Activated CD8-positive, alpha-beta memory T cell treated with anti-CD3 and anti-CD28 coated beads, Interleukin-2, amount 10 ng/mL, durations not matched to agents 7 days and 5 days (primary cell): ENCODE measurements at regions not wholly inside any gene's neighbourhood (a gene's known extent, or its start where the extent isn't known, plus 50 kb on each side); places are given as distances from the start of the nearest gene placed in this dataset.

Experiments
- ATAC-seq: fragments of 150-1000 bp; cut with Tn5 transposase; one replicate; pipeline ENCODE4 v1.10.0; 2021; ENCODE audit warnings: moderate library complexity
- CTCF ChIA-PET: fragments of 350-600 bp; sonication (Branson Sonifier 250); formaldehyde crosslinking; loops from one replicate; lab custom pipeline; 2021; ENCODE audit warnings: antibody characterized with exemption; lab: Charles Lee
- DNase-seq: peaks from one replicate; pipeline ENCODE4 v3.0.0-alpha.2; 2020
- H3K27ac Mint-ChIP-seq: one replicate; pipeline ENCODE4 v1.8.0; 2021; ENCODE audit warnings: mild to moderate bottlenecking, mixed read lengths
- H3K27me3 Mint-ChIP-seq: one replicate; pipeline ENCODE4 v1.8.0; 2021; ENCODE audit warnings: mixed read lengths
- H3K36me3 Mint-ChIP-seq: one replicate; pipeline ENCODE4 v1.8.0; 2021; ENCODE audit warnings: mild to moderate bottlenecking, mixed read lengths
- H3K4me1 Mint-ChIP-seq: one replicate; pipeline ENCODE4 v1.8.0; 2021; ENCODE audit warnings: mixed read lengths
- H3K4me3 Mint-ChIP-seq: one replicate; pipeline ENCODE4 v1.8.0; 2021; ENCODE audit warnings: mild to moderate bottlenecking, moderate library complexity, mixed read lengths
- H3K9me3 Mint-ChIP-seq: one replicate; pipeline ENCODE4 v1.8.0; 2022; ENCODE audit warnings: low read depth, mixed read lengths

DNA sequence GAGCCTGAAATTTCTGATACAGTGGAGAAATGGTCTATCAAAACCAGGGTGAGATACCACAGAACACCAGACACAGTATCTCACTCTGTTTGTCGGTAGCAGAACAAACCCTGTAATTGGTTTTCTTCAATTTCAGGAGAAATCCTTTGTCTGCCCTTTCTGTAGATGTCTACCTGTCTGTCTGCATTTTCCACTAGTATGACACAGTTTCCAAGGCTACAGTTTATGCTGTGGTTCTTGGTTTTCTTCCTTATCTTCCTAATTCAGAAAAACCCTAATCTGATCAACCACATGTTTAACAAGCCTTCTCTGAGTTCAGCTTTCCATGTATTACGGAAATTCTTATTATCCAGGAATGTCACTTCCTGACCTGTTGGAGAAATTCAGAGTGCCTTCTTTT is 70.8 kb downstream of the SCN11A start:
- Mint-ChIP-seq H3K27me3 (peaks cover 14% of the 10 kb centered on the region), H3K9me3 (no peaks in the 10 kb centered on the region), H3K4me1 (no peaks in the 10 kb centered on the region), H3K36me3 (no peaks in the 10 kb centered on the region), H3K4me3 (no peak overlapping the region), H3K27ac (no peak overlapping the region)
- no peak for ATAC-seq
- no peak for DNase-seq
- CTCF ChIA-PET, result interaction anchor here (1.7 kb wide), 1 partner anchor 19 kb away, joined by 3 read pairs; no protein-coding TSS in a partner anchor

DNA sequence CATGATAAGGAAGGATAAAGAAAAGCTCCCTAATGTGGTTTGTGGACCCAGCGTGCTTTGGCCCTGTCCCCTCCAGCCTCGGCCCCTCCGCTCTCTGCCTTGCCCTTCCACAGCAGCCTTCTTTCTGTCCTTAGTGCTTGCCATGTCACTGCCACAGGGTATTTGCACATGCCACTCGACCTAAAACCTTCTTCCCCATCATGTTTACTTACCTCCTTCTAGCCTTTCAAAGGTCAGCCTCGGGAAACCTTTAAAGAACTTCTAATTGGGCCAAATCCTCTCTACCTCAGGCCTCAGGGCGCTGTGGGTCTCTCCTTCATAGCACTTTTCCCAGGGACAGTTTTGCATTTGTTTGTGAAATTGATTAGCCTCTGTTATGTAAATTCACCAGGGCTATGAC is 73.0 kb downstream of the SCN11A start:
- no peak overlapping the region for H3K4me3 Mint-ChIP-seq
- no peak for DNase-seq

DNA sequence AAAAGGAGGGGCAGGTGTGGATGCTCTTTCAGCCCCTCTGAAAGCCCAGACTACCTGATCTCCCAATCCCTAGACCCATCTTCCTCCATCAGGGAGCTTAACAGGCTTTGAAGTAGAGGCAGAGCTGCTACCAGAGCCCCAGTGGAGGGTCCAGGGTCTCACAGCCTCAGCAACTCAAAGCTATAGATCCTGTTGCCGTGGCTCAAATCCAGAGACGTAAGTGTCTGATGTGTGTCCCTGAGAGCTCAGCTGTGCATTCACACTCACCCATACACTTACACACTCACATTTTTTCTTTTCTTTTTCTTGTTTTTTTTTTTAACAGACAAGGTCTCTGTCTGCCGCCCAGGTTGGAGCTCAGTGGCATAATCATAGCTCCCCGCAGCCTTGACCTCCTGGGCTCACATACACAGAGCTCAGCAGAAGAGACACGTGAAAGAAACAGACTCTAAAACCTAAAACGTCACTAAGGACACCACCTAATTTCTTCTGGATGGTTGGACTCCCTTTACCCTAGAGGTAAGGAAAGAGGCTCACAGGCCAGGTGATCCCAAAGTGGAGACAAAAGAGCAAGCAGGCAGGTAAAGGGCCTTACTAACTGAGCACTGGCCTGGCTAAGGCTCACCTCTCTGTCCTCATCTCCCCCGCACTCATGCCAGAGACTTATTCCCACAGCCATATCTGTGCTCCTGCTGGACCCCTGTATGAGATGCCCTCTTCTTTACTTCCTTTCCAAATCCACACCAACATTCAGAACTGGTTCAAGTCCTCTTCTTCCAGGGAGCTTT is 80.7 kb downstream of the SCN11A start:
- H3K27ac Mint-ChIP-seq, result peak overlapping the region; percentile 38
- H3K4me1 Mint-ChIP-seq, result no peaks in the 10 kb centered on the region
- ATAC-seq (no peak), DNase-seq (no peak)
- no peaks in the 10 kb centered on the region for H3K36me3 Mint-ChIP-seq
- CTCF ChIA-PET, result interaction anchor here (1.2 kb wide), 1 partner anchor 10 kb away, joined by 3 read pairs; no protein-coding TSS in a partner anchor
- H3K4me3 Mint-ChIP-seq, result no peak overlapping the region
- peaks cover 15% of the 10 kb centered on the region for H3K27me3 Mint-ChIP-seq
- no peaks in the 10 kb centered on the region for H3K9me3 Mint-ChIP-seq

More for the DNA sequence above, 73.0 kb downstream of the SCN11A start:
- H3K27ac Mint-ChIP-seq, result no peak overlapping the region
- CTCF ChIA-PET, result no interaction called here
- no peak for ATAC-seq
- no peaks in the 10 kb centered on the region for H3K4me1 Mint-ChIP-seq
- no peaks in the 10 kb centered on the region for H3K36me3 Mint-ChIP-seq
- H3K9me3 Mint-ChIP-seq, result no peaks in the 10 kb centered on the region
- H3K27me3 Mint-ChIP-seq, result peaks cover 17% of the 10 kb centered on the region

DNA sequence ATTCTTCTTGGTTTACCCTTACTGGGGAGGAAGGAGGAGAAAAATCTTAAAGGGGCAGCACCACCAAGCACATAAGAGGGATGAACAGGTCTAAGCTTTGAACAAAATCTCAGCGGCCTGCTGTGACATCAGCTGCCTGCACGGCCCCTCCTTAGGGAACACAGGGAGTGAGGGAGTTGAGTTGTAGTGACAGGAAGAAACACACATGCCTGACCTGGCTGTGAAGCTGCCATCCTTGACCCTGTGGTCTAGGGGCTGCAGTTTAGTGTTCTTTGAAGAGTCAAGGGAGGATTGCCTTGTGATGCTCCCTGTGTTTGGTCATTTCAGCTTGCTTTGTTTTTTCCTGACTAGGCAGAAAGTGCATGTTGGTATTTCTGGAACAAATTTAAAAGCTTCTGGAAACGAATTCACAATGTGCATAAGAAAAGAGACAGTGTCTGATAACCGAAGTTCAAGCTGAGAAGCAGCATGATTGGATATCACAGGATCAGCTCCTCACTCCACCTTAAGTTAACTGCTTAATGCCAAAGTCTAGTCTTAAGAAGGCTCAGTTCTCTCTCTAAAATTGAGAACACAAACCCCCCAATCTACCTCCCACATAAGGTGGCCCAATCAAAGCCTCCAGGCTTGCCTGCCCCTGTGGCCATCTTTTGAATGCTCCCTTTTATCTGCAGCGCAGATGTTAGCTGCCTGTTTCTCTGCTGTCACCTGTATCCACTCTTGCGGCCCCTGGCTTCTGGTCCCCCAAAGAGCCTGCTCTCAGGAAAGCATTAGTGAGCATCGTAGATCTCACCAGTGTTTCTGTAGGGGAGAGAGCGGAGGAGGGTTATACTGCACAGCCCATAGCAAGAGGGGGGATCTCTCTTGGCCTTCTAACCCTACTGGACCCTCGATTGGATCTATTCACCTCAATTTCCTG is 82.2 kb downstream of the SCN11A start:
- no peaks in the 10 kb centered on the region for H3K36me3 Mint-ChIP-seq
- CTCF ChIA-PET, result no interaction called here

DNA sequence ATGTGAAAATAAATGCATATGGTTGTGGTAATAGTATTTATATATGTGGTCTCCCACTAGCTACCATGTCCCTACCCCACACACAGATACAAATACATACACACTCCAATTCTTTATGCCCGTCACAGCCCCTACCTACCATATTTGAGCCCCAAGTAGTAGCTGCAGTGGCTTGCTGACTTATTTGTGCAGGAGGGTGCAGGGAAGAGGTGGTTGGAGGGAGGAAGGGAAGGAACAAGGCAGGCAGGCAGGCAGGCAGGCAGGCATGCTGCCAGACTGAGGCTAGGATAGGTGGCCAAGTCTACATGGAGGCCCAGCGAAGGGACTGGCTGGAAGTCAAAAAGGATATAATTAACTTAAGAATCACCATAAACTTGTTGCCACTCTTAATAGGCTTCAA is 82.9 kb downstream of the SCN11A start:
- Mint-ChIP-seq H3K27ac (no peak overlapping the region), H3K4me1 (no peaks in the 10 kb centered on the region), H3K9me3 (no peaks in the 10 kb centered on the region), H3K27me3 (peaks cover 12% of the 10 kb centered on the region), H3K36me3 (no peaks in the 10 kb centered on the region), H3K4me3 (no peak overlapping the region)
- CTCF ChIA-PET, result no interaction called here
- ATAC-seq (no peak), DNase-seq (no peak)

More for the DNA sequence above, 82.2 kb downstream of the SCN11A start:
- H3K27ac Mint-ChIP-seq, result no peak overlapping the region
- H3K4me1 Mint-ChIP-seq, result no peaks in the 10 kb centered on the region
- H3K9me3 Mint-ChIP-seq, result no peaks in the 10 kb centered on the region
- H3K27me3 Mint-ChIP-seq, result peaks cover 12% of the 10 kb centered on the region
- no peak overlapping the region for H3K4me3 Mint-ChIP-seq
- ATAC-seq (no peak), DNase-seq (no peak)

DNA sequence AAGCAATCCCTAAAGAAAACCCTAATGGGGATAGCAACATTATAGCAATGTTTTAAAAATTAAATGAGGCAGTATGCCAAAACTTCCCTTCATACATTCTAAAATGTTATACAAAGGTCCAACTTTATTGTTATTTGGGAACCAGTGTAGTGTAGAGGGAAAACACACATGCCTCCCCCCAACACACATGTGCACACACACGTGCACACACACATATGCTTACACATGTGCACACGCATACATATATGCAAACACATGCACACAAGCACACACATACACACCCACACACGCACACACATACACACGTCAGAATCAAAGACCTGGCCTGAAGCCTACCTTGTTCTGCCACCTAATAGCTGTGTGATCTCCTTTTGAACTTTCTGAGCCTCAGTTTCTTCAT is 83.3 kb downstream of the SCN11A start:
- Mint-ChIP-seq H3K27me3 (peaks cover 12% of the 10 kb centered on the region), H3K4me1 (no peaks in the 10 kb centered on the region), H3K36me3 (no peaks in the 10 kb centered on the region), H3K27ac (no peak overlapping the region), H3K4me3 (no peak overlapping the region), H3K9me3 (no peaks in the 10 kb centered on the region)
- no peak for ATAC-seq
- no peak for DNase-seq
- CTCF ChIA-PET, result no interaction called here

DNA sequence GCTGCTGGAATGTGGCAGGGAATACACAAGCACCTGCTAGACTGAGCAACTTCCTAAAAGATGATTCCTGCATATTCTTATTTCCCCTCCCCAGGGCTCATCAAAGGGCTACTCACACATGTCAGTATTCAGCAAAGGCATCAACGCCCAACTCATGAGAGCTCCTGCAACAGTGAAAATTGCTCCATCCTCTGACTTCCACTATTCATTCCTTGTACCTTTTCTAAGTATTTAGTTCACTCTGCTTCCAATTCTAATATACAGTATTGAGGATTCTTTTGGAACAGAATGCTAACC is 84.1 kb downstream of the SCN11A start:
- no peaks in the 10 kb centered on the region for H3K36me3 Mint-ChIP-seq
- no peak for ATAC-seq
- CTCF ChIA-PET, result no interaction called here

DNA sequence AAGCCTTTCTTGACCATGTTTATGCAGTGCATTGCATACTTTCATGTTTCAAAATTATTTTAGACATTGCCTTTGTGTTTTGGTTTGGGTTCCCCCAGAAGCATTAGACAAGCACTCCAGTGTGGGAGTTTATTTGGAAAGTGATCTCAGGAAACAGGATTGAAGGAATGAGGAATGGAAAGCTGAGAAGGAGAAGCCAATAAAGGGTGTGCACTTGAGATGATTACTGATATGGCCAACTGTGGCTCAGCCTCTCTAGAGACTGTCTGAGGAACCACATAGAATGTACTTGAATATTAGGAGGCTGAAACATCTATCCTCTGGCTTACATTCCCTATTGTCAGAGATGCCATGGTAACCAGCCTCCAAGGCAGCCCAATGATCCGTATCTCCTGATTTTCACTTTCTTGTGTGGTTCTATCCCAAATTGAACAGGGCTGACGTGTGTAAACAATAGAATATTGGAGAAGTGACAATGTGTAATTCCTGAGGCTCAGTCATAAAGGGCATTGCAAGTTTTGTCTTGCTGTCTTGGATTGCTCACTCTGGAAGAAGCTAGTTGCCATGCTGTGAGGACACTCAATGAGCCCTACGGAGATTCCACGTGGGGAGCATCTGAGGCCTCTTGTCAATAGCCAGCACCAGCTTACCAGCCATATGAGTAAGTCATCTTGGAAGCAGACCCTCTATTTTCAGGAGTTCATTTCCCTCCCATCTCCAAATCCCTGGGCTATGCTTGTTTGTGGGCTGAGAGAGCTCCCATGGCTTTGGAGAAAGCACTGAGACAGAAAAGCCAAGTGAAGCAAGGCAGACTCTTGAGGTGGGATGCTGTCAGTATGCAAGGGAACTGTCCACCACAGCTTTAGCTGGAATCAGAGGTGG is 84.7 kb downstream of the SCN11A start:
- H3K4me3 Mint-ChIP-seq, result no peak overlapping the region
- CTCF ChIA-PET, result no interaction called here
- H3K27ac Mint-ChIP-seq, result no peak overlapping the region
- DNase-seq (no peak), ATAC-seq (no peak)
- H3K27me3 Mint-ChIP-seq, result peaks cover 11% of the 10 kb centered on the region
- no peaks in the 10 kb centered on the region for H3K4me1 Mint-ChIP-seq
- no peaks in the 10 kb centered on the region for H3K9me3 Mint-ChIP-seq
- H3K36me3 Mint-ChIP-seq, result no peaks in the 10 kb centered on the region

More for the DNA sequence above, 84.1 kb downstream of the SCN11A start:
- no peaks in the 10 kb centered on the region for H3K9me3 Mint-ChIP-seq
- H3K4me1 Mint-ChIP-seq, result no peaks in the 10 kb centered on the region
- no peak for DNase-seq
- peaks cover 14% of the 10 kb centered on the region for H3K27me3 Mint-ChIP-seq
- H3K27ac Mint-ChIP-seq, result no peak overlapping the region
- H3K4me3 Mint-ChIP-seq, result no peak overlapping the region

DNA sequence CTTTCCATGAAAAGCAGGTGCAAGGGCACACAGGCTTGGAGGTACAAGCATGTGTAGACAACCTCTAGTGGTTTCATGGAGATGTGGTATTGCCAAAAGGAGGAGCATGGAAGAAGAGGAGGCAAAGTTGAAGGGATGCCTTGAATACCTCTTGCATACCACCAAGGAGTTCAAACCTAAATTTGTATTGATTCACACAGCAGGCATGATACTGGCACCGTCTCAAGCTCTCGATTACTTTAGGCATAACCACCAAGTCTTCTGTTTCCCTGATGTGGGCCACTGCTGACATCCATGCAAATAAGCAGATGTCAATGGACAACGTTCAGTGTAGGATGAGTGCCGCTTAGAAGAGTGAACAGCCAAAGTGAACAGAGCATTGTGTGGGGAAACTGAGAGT is 87.1 kb downstream of the SCN11A start:
- CTCF ChIA-PET, result no interaction called here
- Mint-ChIP-seq H3K4me3 (no peak overlapping the region), H3K4me1 (no peaks in the 10 kb centered on the region), H3K27me3 (peaks cover 5% of the 10 kb centered on the region), H3K9me3 (no peaks in the 10 kb centered on the region), H3K27ac (no peak overlapping the region), H3K36me3 (no peaks in the 10 kb centered on the region)
- ATAC-seq (no peak), DNase-seq (no peak)

DNA sequence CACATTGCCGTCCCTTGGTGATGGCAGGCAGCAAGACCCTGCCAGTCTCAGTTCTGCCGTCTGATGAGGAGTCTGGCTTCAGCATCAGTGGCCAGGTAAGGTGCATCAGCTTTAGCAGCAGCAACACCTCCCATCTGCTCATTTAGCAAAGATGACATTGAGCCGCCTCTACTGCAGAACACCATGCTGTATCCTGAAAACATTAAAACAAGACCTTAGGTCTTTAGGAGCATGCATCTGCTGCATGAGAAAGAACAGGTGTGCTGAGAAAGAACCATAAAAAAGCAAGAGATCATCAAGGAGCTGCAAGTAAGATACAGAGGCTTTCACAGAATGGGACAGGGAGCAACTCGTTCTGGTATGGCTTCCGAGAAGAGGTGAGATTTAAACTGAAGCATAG is 87.5 kb downstream of the SCN11A start:
- H3K4me3 Mint-ChIP-seq, result no peak overlapping the region
- CTCF ChIA-PET, result no interaction called here
- no peak overlapping the region for H3K27ac Mint-ChIP-seq
- H3K9me3 Mint-ChIP-seq, result no peaks in the 10 kb centered on the region
- H3K36me3 Mint-ChIP-seq, result no peaks in the 10 kb centered on the region
- ATAC-seq, result no peak
- DNase-seq, result no peak
- no peaks in the 10 kb centered on the region for H3K4me1 Mint-ChIP-seq
- peaks cover 5% of the 10 kb centered on the region for H3K27me3 Mint-ChIP-seq

DNA sequence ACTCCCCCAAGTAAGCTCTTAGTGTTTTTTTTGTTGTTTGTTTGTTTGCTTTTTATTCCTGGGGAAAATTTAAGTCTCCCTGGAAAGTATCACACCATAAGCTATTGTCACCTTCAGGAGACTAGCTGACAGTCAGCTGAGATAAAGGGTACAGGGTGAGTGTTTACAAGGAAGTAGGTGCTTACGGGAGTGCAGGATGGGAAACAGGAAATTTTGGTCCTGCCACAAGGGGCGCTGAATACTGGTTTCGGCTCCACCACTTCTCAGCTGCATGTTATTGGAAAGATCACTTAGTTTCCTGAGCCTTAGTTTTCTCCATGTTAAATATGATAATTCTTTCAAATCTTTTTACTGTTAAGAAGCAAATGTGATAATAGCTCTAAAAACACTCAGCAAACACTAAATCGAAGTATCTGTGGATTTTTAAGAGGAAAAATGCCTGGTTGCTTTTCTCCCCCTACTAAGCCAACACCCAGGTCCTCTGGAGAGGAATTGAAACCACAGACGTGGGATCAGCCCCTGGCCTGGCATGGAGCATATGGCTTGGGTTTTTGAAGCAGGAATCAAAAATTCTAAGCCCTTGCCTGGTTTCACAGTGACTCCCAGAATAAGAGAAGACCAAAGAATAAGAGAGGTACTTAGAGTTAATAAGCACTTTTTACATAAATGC is 90.7 kb downstream of the SCN11A start:
- no peak overlapping the region for H3K4me3 Mint-ChIP-seq
- no peak for DNase-seq
- peaks cover 3% of the 10 kb centered on the region for H3K27me3 Mint-ChIP-seq
- H3K9me3 Mint-ChIP-seq, result no peaks in the 10 kb centered on the region
- H3K27ac Mint-ChIP-seq, result no peak overlapping the region
- ATAC-seq, result no peak
- no peaks in the 10 kb centered on the region for H3K36me3 Mint-ChIP-seq
- H3K4me1 Mint-ChIP-seq, result no peaks in the 10 kb centered on the region
- CTCF ChIA-PET, result interaction anchor here (0.7 to 2.3 kb wide), 5 partner anchors 9 to 210 kb away, joined by 3 to 10 read pairs (median 3); no protein-coding TSS in a partner anchor

DNA sequence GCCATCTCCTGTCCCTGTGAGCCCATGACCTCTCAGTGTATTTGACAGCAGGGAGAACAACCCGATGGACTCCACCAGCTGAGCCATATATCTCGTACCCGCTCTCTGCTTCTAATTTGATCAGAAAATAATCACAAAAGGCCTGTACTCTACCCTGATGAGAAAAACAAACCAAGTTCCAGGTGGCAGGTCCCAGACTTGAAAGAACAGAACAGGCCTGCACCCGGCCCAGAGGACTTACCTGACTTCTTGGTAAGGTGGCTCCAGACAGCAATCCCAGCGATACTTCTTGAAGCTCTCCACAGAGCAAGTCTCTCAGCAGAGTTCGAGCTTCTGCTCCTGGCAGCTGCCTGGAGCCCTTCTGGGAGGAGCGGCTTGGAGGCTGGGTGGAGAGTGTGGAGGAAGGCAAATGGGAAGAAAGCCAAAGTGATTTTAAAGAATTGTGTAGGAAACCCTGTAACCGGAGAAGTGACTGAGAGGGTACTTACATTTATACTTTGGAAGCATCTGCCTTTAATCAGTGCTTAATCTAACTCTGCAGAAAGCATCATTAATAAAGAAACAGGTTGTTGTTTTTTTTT is 91.6 kb downstream of the SCN11A start:
- CTCF ChIA-PET, result interaction anchor here (0.7 to 2.3 kb wide), 4 partner anchors 8 to 70 kb away, joined by 3 to 10 read pairs (median 4); no protein-coding TSS in a partner anchor
- Mint-ChIP-seq H3K27ac (no peak overlapping the region), H3K4me3 (no peak overlapping the region), H3K4me1 (no peaks in the 10 kb centered on the region), H3K36me3 (no peaks in the 10 kb centered on the region), H3K27me3 (peaks cover 3% of the 10 kb centered on the region), H3K9me3 (no peaks in the 10 kb centered on the region)
- no peak for DNase-seq
- ATAC-seq, result no peak
